Astrocyte of the cerebellum (primary cell): ENCODE measurements at regions not wholly inside any gene's neighbourhood (a gene's known extent, or its start where the extent isn't known, plus 50 kb on each side); places are given as distances from the start of the nearest gene placed in this dataset.
"Not testable (repeated sequence)": the region's sequence is repeated elsewhere in the genome, so short reads cannot be mapped to it uniquely, and the experiment has no call there.

Experiments used
- DNase-seq: peaks from one replicate; pipeline ENCODE4 v3.0.0-alpha.2; 2011; ENCODE audit warnings: low read depth
- H3K4me3 ChIP-seq: 2 replicates; pipeline ENCODE4 v1.5.1; 2011; ENCODE audit warnings: mild to moderate bottlenecking, low read depth, low read length, moderate library complexity
- in situ Hi-C: cut with HindIII; loops from 2 replicates; pipeline ENCODE4 v1.10.0; 2017; ENCODE audit warnings: low sequenced_read_pairs
- TF ChIP-seq, protein P1 (sequence below): IDR thresholded peaks from 2 replicates; pipeline ENCODE4 v1.5.1; 2012; ENCODE audit warnings: low read length, low read depth, moderate library complexity, mild to moderate bottlenecking; ENCODE audit errors: missing control alignments

DNA sequence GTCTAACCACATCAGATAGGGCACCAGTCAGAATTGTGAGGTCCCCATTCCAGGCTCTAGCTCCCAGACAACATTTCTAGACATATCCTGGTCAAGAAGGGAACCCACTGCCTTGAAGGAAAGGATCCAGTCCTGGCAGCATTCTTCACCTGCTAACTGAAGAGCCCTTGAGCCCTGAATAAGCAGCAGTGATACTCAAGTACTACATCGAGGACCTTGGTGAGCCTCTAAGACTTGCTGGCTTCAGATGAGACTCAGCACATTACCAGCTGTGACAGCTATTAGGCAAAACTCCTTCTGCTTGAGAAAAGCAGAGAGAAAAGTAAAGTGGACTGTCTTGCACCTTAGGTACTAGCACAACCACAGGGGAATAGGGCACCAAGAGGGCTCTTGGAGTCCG, 205.8 kb upstream of the F9 start:
- in situ Hi-C loops, result no loop called here
- H3K4me3 ChIP-seq, result no peak overlapping the region
- TF ChIP-seq, protein P1, sequence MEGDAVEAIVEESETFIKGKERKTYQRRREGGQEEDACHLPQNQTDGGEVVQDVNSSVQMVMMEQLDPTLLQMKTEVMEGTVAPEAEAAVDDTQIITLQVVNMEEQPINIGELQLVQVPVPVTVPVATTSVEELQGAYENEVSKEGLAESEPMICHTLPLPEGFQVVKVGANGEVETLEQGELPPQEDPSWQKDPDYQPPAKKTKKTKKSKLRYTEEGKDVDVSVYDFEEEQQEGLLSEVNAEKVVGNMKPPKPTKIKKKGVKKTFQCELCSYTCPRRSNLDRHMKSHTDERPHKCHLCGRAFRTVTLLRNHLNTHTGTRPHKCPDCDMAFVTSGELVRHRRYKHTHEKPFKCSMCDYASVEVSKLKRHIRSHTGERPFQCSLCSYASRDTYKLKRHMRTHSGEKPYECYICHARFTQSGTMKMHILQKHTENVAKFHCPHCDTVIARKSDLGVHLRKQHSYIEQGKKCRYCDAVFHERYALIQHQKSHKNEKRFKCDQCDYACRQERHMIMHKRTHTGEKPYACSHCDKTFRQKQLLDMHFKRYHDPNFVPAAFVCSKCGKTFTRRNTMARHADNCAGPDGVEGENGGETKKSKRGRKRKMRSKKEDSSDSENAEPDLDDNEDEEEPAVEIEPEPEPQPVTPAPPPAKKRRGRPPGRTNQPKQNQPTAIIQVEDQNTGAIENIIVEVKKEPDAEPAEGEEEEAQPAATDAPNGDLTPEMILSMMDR, result no peak
- no peak for DNase-seq

DNA sequence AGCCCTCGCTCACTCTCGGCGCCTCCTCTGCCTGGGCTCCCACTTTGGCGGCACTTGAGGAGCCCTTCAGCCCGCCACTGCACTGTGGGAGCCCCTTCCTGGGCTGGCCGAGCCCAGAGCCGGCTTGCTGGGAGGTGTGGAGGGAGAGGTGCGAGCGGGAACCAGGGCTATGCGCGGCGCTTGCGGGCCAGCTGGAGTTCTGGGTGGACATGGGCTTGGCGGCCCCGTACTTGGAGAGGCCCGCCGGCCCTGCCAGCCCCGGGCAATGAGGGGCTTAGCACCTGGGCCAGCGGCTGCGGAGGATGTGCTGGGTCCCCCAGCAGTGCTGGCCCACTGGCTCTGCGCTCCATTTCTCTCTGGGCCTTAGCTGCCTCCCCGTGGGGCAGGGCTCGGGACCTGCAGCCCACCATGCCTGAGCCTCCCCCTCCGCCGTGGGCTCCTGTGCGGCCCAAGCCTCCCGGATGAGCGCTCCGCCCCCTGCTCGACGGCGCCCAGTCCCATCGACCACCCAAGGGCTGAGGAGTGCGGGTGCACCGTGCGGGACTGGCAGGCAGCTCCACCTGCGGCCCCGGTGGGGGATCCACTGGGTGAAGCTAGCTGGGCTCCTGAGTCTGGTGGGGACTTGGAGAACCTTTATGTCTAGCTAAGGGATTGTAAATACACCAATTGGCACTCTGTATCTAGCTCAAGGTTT, 209.7 kb upstream of the F9 start:
- in situ Hi-C loops, DNase-seq, H3K4me3 ChIP-seq: not testable (repeated sequence)

DNA sequence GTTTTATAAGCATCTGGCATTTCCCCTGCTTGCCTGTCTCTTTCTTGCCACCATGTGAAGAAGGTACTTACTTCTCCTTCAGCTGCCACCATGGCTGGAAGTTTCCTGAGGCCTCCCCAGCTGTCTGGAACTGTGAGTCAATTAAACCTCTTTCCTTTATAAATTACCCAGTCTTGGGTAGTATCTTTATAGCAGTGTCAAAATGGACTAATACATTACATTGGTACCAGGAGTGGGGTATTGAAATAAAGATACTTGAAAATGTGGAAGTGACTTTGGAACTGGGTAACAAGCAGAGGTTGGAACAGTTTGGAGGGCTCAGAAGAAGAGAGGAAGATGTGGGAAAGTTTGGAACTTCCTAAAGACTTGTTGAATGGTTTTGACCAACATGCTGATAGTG, 223.9 kb upstream of the F9 start:
- H3K4me3 ChIP-seq, DNase-seq, in situ Hi-C loops: not testable (repeated sequence)

DNA sequence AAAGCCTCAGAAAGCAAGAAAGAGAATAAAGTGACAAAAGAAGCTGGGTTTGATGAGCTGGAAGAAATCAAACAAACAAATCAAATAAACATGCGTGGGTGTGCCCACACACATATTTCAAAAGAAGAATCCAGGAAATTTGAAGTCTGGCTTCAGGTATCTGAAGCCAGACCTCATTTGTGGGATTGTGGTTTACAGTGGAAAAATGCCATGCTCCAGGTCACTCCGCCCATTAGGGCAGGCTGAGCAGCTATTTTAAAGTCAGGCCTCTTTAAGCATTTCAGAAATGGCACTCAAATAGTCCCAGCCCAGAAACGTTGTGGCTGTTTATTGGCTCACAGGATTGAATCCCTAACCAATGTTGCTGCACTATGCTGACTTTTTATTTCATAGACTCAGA, 226.1 kb upstream of the F9 start:
- TF ChIP-seq, protein P1, result no peak
- peak; percentile 13 for DNase-seq
- no peak overlapping the region for H3K4me3 ChIP-seq
- in situ Hi-C loops, result no loop called here

DNA sequence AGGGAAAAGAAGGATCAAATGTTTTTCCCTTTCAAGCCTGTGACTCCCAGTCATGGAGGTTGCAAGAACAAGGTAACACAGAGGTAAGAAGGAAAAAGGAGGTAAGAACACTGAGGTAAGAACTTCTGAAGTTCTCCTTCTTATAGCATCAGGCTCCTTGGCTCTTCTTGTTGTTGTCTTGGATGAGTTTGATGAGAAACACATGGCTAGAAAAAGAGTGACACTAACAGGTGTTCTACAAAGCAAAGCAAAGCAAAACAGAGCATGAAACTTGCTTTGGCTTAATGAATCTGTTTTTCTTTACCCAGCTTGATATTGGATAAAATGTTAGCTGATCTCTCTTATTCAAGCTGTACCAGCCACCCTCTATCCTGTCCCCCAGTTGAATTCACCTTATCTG, 231.2 kb upstream of the F9 start:
- TF ChIP-seq, protein P1, result no peak
- in situ Hi-C loops, result no loop called here
- no peak overlapping the region for H3K4me3 ChIP-seq
- DNase-seq, result no peak

DNA sequence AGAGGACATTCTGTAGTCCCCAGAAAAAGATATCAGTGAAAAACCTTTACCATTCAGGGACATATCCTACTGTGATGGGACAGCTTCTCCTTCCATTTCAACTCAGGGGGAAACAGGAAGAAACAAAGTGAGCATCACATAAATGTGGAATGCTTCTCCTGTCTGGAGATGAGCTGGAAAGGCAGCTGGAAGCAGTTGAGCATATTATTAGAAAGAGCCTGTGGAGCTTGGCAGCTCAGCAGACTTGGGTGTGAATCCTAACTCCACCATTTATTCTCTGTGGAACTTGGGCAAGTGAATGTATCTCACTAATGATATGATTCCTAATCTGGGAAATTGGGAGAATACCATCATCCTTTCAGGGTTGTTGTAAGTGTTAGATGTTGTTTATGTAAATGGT, 232.1 kb upstream of the F9 start:
- TF ChIP-seq, protein P1, result no peak
- in situ Hi-C loops, result no loop called here
- no peak for DNase-seq
- no peak overlapping the region for H3K4me3 ChIP-seq

- TF ChIP-seq, protein P1, result no peak
These were observed 232.9 kb upstream of the F9 start for GRCh38 chrX:139297638-139298037.

GRCh38 chrX:139293991-139294390, 236.5 kb upstream of the F9 start:
- DNase-seq, result no peak
- no peak overlapping the region for H3K4me3 ChIP-seq
- TF ChIP-seq, protein P1, result no peak
- in situ Hi-C loops, result no loop called here

More at GRCh38 chrX:139297638-139298037, 232.9 kb upstream of the F9 start:
- DNase-seq, result no peak
- no peak overlapping the region for H3K4me3 ChIP-seq
- in situ Hi-C loops, result no loop called here
